Mucosa of rectum (tissue), 2 donors: ENCODE measurements at regions not wholly inside any gene's neighbourhood (a gene's known extent, or its start where the extent isn't known, plus 50 kb on each side); places are given as distances from the start of the nearest gene placed in this dataset.

Experiments used
- H3K27ac ChIP-seq, 2 donors: one replicate each; pipeline ENCODE4 v1.7.0; 2013; ENCODE audit warnings: inconsistent platforms in 2 of 2, low read depth in 2 of 2, low read length in 2 of 2
- H3K27me3 ChIP-seq, 2 donors: one replicate each; pipeline ENCODE4 v1.7.0; 2013; ENCODE audit warnings: low read length in 2 of 2; ENCODE audit not compliant: control insufficient read depth in 2 of 2, insufficient read depth in 2 of 2
- H3K36me3 ChIP-seq, 2 donors: one replicate each; pipeline ENCODE4 v1.7.0; 2013; ENCODE audit warnings: low read length in 2 of 2; ENCODE audit not compliant: control insufficient read depth in 2 of 2, insufficient read depth in 2 of 2
- H3K4me1 ChIP-seq, 2 donors: one replicate each; pipeline ENCODE4 v1.7.0; 2013; ENCODE audit warnings: low read length in 2 of 2, mild to moderate bottlenecking in 1 of 2; ENCODE audit not compliant: control insufficient read depth in 2 of 2, insufficient read depth in 2 of 2
- H3K4me3 ChIP-seq, 2 donors: one replicate each; pipeline ENCODE4 v1.7.0; 2013; ENCODE audit warnings: low read length in 2 of 2
- H3K9ac ChIP-seq, 2 donors: one replicate each; pipeline ENCODE4 v1.7.0; 2013; ENCODE audit warnings: low read length in 2 of 2, low read depth in 1 of 2, mild to moderate bottlenecking in 1 of 2
- H3K9me3 ChIP-seq, 2 donors: one replicate each; pipeline ENCODE4 v1.7.0; 2013; ENCODE audit warnings: low read length in 2 of 2; ENCODE audit not compliant: control insufficient read depth in 2 of 2
- donor health status: healthy.
- donor health status: Normal muscosa, but diverticular disease.

GRCh38 chr22:25350551-25350971, 131.1 kb downstream of the CRYBB2 start:
- Histone ChIP-seq H3K4me1 (no peaks in the 10 kb centered on the region), H3K36me3 (peaks cover 34 to 42% of the 10 kb centered on the region in 2 donors), H3K27me3 (no peaks in the 10 kb centered on the region), H3K9ac (no peak overlapping the region), H3K9me3 (no peaks in the 10 kb centered on the region), H3K4me3 (no peak overlapping the region), H3K27ac (no peak overlapping the region)

GRCh38 chr22:25351631-25352293, 132.3 kb downstream of the CRYBB2 start:
- H3K36me3 ChIP-seq: peaks cover 38 to 43% of the 10 kb centered on the region in 2 donors

GRCh38 chr22:25352294-25352680, 132.8 kb downstream of the CRYBB2 start:
- Histone ChIP-seq H3K27ac (no peak overlapping the region), H3K36me3 (peaks cover 40 to 43% of the 10 kb centered on the region in 2 donors), H3K4me3 (no peak overlapping the region), H3K9ac (no peak overlapping the region), H3K9me3 (no peaks in the 10 kb centered on the region), H3K27me3 (no peaks in the 10 kb centered on the region), H3K4me1 (no peaks in the 10 kb centered on the region)

More at GRCh38 chr22:25351631-25352293, 132.3 kb downstream of the CRYBB2 start:
- H3K4me3 ChIP-seq: no peak overlapping the region
- no peaks in the 10 kb centered on the region for H3K9me3 ChIP-seq
- H3K9ac ChIP-seq: no peak overlapping the region
- H3K27me3 ChIP-seq: no peaks in the 10 kb centered on the region
- no peak overlapping the region for H3K27ac ChIP-seq
- no peaks in the 10 kb centered on the region for H3K4me1 ChIP-seq

DNA sequence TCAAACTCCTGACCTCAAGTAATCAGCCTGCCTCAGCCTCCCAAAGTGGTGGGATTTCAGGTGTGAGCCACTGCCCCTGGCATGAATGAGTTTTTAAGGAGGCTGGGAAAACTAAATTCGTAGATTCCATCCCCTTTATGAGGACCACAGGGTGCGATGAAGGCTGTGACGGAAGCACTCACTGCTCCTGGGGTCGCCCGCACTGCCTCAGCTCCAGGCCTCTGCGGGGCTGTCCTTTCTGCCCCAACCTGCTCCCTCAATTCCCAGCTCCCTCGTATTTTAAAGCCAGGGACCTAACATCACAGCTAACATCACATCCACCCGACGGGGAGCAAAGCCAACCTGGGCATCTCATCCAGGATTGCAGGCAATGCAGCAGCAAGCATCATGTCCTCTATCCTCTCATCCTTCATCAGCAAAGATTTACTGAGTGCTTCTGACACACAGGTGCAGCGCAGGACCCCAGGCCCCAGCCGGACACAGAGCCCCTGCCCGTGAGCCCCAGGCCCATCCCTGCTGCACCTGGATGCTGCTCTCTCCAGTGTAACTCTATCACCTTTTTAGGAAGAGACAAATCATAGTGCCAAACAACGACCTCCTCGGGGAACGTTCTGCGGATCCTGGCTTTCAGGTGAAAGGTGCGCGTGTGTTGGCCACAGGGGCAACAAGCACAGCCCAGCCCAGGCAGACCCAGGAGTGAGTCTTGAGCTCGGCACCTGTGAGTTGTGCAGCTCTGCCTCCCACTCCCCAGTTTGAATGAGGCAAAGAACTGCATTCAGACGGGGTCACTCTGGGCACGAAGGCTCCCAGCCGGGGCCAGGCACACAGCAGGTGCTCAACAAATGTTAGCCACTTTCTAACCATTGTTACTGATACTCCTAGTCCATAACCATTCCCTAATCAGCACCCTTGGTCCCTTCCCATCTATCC, 134.3 kb downstream of the CRYBB2 start:
- Histone ChIP-seq H3K9me3 (no peaks in the 10 kb centered on the region), H3K4me1 (no peaks in the 10 kb centered on the region), H3K9ac (no peak overlapping the region), H3K4me3 (no peak overlapping the region), H3K27me3 (no peaks in the 10 kb centered on the region), H3K36me3 (peaks cover 43 to 50% of the 10 kb centered on the region in 2 donors), H3K27ac (no peak overlapping the region)

GRCh38 chr22:25354456-25354855, 135.0 kb downstream of the CRYBB2 start:
- Histone ChIP-seq H3K9me3 (no peaks in the 10 kb centered on the region), H3K36me3 (peaks cover 39 to 51% of the 10 kb centered on the region in 2 donors), H3K4me1 (no peaks in the 10 kb centered on the region), H3K9ac (no peak overlapping the region), H3K4me3 (no peak overlapping the region), H3K27me3 (no peaks in the 10 kb centered on the region), H3K27ac (no peak overlapping the region)

DNA sequence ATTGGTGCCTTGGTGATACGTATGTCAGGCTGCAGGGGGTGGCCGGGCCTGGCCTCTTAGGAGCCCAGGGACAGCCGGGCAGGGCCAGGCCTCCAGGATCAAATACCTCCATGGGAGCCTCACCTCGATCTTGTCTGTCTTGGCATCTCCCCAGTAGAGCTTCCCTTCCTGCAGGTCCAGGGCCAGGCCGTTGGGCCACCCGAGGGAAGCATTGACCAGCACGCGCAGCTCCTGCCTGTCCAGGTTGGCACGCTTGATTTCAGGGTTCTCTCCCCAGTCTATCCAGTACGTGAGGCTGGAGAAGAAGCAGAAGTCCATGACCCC, 137.7 kb downstream of the CRYBB2 start:
- Histone ChIP-seq H3K27ac (no peak overlapping the region), H3K9me3 (no peaks in the 10 kb centered on the region), H3K4me3 (no peak overlapping the region), H3K9ac (no peak overlapping the region), H3K4me1 (no peaks in the 10 kb centered on the region), H3K27me3 (no peaks in the 10 kb centered on the region), H3K36me3 (peaks cover 30 to 56% of the 10 kb centered on the region in 2 donors)

- no peaks in the 10 kb centered on the region for H3K27me3 ChIP-seq
- H3K4me1 ChIP-seq: no peaks in the 10 kb centered on the region
- H3K9me3 ChIP-seq: no peaks in the 10 kb centered on the region
- no peak overlapping the region for H3K27ac ChIP-seq
- peaks cover 27 to 52% of the 10 kb centered on the region in 2 donors for H3K36me3 ChIP-seq
- H3K9ac ChIP-seq: no peak overlapping the region
- no peak overlapping the region for H3K4me3 ChIP-seq
These were observed 138.4 kb downstream of the CRYBB2 start for GRCh38 chr22:25357606-25358420.

- no peak overlapping the region for H3K27ac ChIP-seq
- peaks cover 0 to under 1% of the 10 kb centered on the region in 2 donors for H3K4me1 ChIP-seq
- no peak overlapping the region for H3K4me3 ChIP-seq
- no peaks in the 10 kb centered on the region for H3K27me3 ChIP-seq
- H3K9ac ChIP-seq: no peak overlapping the region
- H3K9me3 ChIP-seq: no peaks in the 10 kb centered on the region
- peaks cover 22 to 48% of the 10 kb centered on the region in 2 donors for H3K36me3 ChIP-seq
These were observed 139.2 kb downstream of the CRYBB2 start for GRCh38 chr22:25358421-25359170.

DNA sequence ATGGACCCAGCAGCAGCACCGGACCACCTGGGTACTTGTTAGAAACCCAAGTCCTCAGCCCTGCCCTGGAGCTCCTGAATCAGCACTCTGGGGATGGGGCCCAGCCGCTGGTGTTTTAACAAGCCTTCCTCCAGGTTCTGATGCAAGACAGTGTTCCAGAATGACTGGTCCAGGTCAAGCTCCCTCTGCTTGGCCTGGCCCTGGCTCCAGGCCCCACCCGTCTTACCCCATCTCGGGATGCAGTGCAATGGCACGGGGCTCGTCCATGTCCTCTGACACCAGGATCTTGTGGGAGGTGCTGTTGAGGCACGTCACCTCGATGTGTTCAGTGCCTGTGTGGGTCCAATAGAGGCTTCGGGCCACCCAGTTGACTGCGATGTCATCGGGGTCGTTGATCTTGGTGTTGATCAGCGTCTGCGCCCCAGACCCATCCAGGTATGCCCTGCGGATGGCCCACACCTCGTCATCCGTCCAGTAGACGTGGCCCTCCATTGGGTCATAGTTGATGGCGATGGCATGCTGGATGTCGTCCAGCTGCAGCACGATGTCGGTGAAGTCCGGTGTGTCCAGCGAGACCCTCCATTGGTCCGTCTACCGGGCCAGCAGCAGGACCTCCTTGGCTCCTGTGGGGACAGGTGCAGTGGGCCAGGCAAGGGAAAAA, 140.3 kb downstream of the CRYBB2 start:
- no peaks in the 10 kb centered on the region for H3K9me3 ChIP-seq
- no peak overlapping the region for H3K27ac ChIP-seq
- H3K36me3 ChIP-seq: peaks cover 11 to 39% of the 10 kb centered on the region in 2 donors
- H3K4me1 ChIP-seq: peaks cover 8 to 11% of the 10 kb centered on the region in 2 donors
- H3K9ac ChIP-seq: no peak overlapping the region
- H3K27me3 ChIP-seq: no peaks in the 10 kb centered on the region
- no peak overlapping the region for H3K4me3 ChIP-seq
